CD8-positive, alpha-beta memory T cell (primary cell): ENCODE measurements at regions not wholly inside any gene's neighbourhood (a gene's known extent, or its start where the extent isn't known, plus 50 kb on each side); places are given as distances from the start of the nearest gene placed in this dataset.

Experiments used
- CTCF ChIA-PET: fragments of 350-600 bp; sonication (Branson Sonifier 250); formaldehyde crosslinking; loops from one replicate; lab custom pipeline; 2021; ENCODE audit warnings: antibody characterized with exemption; lab: Charles Lee
- POLR2A ChIA-PET: fragments of 350-600 bp; sonication (Branson Sonifier 250); formaldehyde crosslinking; loops from one replicate; lab custom pipeline; 2021; ENCODE audit warnings: antibody characterized with exemption; lab: Charles Lee
- DNase-seq, 5 donors: peaks; one replicate each; pipeline versions ENCODE4 v3.0.0 to v3.0.0-alpha.2; 2020 to 2022; ENCODE audit warnings: mixed read lengths in 1 of 5
- H3K27ac ChIP-seq: one replicate; pipeline ENCODE4 v1.7.0; 2013; ENCODE audit warnings: low read depth, mild to moderate bottlenecking, low read length, moderate library complexity
- H3K27me3 ChIP-seq: 2 replicates; pipeline ENCODE4 v1.7.0; 2013; ENCODE audit warnings: low read length, mild to moderate bottlenecking; ENCODE audit not compliant: insufficient read depth, poor library complexity, severe bottlenecking
- H3K36me3 ChIP-seq: 2 replicates; pipeline ENCODE4 v1.7.0; 2013; ENCODE audit warnings: mild to moderate bottlenecking, low read length, moderate library complexity; ENCODE audit not compliant: insufficient read depth
- H3K4me1 ChIP-seq: 2 replicates; pipeline ENCODE4 v1.7.0; 2013; ENCODE audit warnings: mild to moderate bottlenecking, low read length, moderate library complexity; ENCODE audit not compliant: insufficient read depth
- H3K4me3 ChIP-seq: 2 replicates; pipeline ENCODE4 v1.7.0; 2013; ENCODE audit warnings: mild to moderate bottlenecking, low read length
- H3K9me3 ChIP-seq: 2 replicates; pipeline ENCODE4 v1.7.0; 2013; ENCODE audit warnings: mild to moderate bottlenecking, low read length
- H3K27ac Mint-ChIP-seq, 8 donors: one replicate each; pipeline ENCODE4 v1.8.0; 2020 to 2021; ENCODE audit warnings: mixed read lengths in 8 of 8, mild to moderate bottlenecking in 6 of 8, inconsistent platforms in 3 of 8, moderate library complexity in 3 of 8
- H3K27me3 Mint-ChIP-seq, 2 donors: one replicate each; pipeline ENCODE4 v1.8.0; 2020 to 2021; ENCODE audit warnings: mixed read lengths in 2 of 2, mild to moderate bottlenecking in 1 of 2, moderate library complexity in 1 of 2
- H3K36me3 Mint-ChIP-seq, 3 donors: one replicate each; pipeline ENCODE4 v1.8.0; 2020 to 2021; ENCODE audit warnings: mixed read lengths in 3 of 3, inconsistent platforms in 1 of 3, mild to moderate bottlenecking in 1 of 3
- H3K4me1 Mint-ChIP-seq, 3 donors: one replicate each; pipeline ENCODE4 v1.8.0; 2020 to 2021; ENCODE audit warnings: mixed read lengths in 3 of 3, inconsistent platforms in 1 of 3, mild to moderate bottlenecking in 1 of 3
- H3K4me3 Mint-ChIP-seq, 7 donors: one replicate each; pipeline ENCODE4 v1.8.0; 2020 to 2021; ENCODE audit warnings: mixed read lengths in 7 of 7, mild to moderate bottlenecking in 6 of 7, moderate library complexity in 4 of 7, inconsistent platforms in 2 of 7
- H3K9me3 Mint-ChIP-seq, 5 donors: one replicate each; pipeline ENCODE4 v1.8.0; 2020 to 2022; ENCODE audit warnings: mixed read lengths in 5 of 5, mild to moderate bottlenecking in 3 of 5, moderate library complexity in 2 of 5, inconsistent platforms in 1 of 5

DNA sequence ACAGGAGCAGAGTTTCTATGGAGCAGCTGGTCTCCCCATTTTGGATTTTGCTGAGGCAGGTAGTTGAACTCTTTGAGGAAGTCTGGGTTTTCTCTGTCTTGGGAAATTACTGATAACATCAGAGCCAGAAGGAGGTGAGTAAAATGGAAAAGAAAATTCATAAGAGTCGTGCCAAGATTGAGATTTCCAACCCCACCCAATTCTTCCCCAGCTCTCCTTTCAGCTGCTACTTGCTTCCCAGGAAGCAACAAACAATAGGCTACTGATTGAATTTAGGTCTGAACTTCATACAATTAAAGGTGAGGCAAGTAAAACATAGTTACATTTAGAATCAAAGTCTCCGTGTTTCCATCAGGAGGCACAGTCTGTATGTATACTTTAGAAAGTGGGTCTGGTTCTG is 54.6 kb upstream of the EOLA2 start:
- no peak for DNase-seq
- Mint-ChIP-seq H3K9me3 (no peaks in the 10 kb centered on the region), H3K4me1 (no peaks in the 10 kb centered on the region), H3K4me3 (no peak overlapping the region), H3K36me3 (peaks cover 2 to 20% (median 4%) of the 10 kb centered on the region in 3 donors), H3K27ac (no peak overlapping the region), H3K27me3 (peaks cover 0 to under 1% of the 10 kb centered on the region in 2 donors)
- ChIA-PET CTCF (no interaction called here), POLR2A (no interaction called here)
- Histone ChIP-seq H3K27me3 (no peaks in the 10 kb centered on the region), H3K4me3 (no peak overlapping the region), H3K9me3 (no peaks in the 10 kb centered on the region), H3K4me1 (no peaks in the 10 kb centered on the region), H3K27ac (no peak overlapping the region), H3K36me3 (no peaks in the 10 kb centered on the region)

GRCh38 chrX:149993989-149994388 is 55.7 kb upstream of the EOLA2 start:
- Histone ChIP-seq H3K27ac (no peak overlapping the region), H3K4me3 (no peak overlapping the region), H3K27me3 (no peaks in the 10 kb centered on the region), H3K36me3 (no peaks in the 10 kb centered on the region), H3K9me3 (no peaks in the 10 kb centered on the region), H3K4me1 (no peaks in the 10 kb centered on the region)
- DNase-seq: no peak
- CTCF ChIA-PET: no interaction called here
- Mint-ChIP-seq H3K36me3 (peaks cover 2 to 20% (median 4%) of the 10 kb centered on the region in 3 donors), H3K27me3 (peaks cover 0 to 5% of the 10 kb centered on the region in 2 donors), H3K4me1 (no peaks in the 10 kb centered on the region), H3K9me3 (no peaks in the 10 kb centered on the region), H3K27ac (no peak overlapping the region), H3K4me3 (no peak overlapping the region)
- POLR2A ChIA-PET: no interaction called here

GRCh38 chrX:149996515-149996914 is 58.2 kb upstream of the EOLA2 start:
- H3K4me1 Mint-ChIP-seq: no peaks in the 10 kb centered on the region
- Histone ChIP-seq H3K9me3 (no peaks in the 10 kb centered on the region), H3K27me3 (no peaks in the 10 kb centered on the region), H3K4me3 (no peak overlapping the region), H3K4me1 (no peaks in the 10 kb centered on the region), H3K27ac (no peak overlapping the region), H3K36me3 (no peaks in the 10 kb centered on the region)
- peaks cover 2 to 20% (median 4%) of the 10 kb centered on the region in 3 donors for H3K36me3 Mint-ChIP-seq
- no peaks in the 10 kb centered on the region for H3K9me3 Mint-ChIP-seq
- CTCF ChIA-PET: no interaction called here
- POLR2A ChIA-PET: no interaction called here
- H3K4me3 Mint-ChIP-seq: no peak overlapping the region
- H3K27me3 Mint-ChIP-seq: peaks cover 0 to 5% of the 10 kb centered on the region in 2 donors
- peak overlapping the region in 1 of 8 donors; percentile 57 for H3K27ac Mint-ChIP-seq
- no peak for DNase-seq

DNA sequence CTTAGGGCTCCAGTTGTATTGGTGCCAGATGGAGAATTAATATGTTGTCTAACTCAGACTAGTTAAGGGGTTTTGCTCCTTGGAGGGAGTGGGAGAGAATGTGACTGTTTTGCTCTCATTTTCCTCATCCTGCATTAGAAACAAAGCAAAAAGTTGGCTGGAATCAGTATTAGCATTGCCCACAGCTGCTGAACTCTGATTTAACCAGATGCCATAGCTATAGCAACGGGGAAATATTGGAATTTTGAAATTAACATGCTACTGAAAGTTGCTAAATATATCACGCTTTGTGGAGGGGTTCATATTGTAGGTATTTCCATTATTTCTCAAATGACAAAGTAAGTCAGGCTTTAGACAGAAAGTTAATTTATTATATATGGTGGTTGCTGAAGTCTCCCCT is 66.7 kb upstream of the EOLA2 start:
- ChIA-PET POLR2A (no interaction called here), CTCF (no interaction called here)
- peaks cover 0 to 1% (median 0%) of the 10 kb centered on the region in 3 donors for H3K36me3 Mint-ChIP-seq
- H3K4me3 Mint-ChIP-seq: no peak overlapping the region
- Histone ChIP-seq H3K27ac (no peak overlapping the region), H3K27me3 (no peaks in the 10 kb centered on the region), H3K9me3 (no peaks in the 10 kb centered on the region), H3K4me3 (no peak overlapping the region), H3K4me1 (no peaks in the 10 kb centered on the region), H3K36me3 (no peaks in the 10 kb centered on the region)
- H3K9me3 Mint-ChIP-seq: no peaks in the 10 kb centered on the region
- H3K27me3 Mint-ChIP-seq: no peaks in the 10 kb centered on the region
- no peaks in the 10 kb centered on the region for H3K4me1 Mint-ChIP-seq
- H3K27ac Mint-ChIP-seq: no peak overlapping the region
- no peak for DNase-seq

DNA sequence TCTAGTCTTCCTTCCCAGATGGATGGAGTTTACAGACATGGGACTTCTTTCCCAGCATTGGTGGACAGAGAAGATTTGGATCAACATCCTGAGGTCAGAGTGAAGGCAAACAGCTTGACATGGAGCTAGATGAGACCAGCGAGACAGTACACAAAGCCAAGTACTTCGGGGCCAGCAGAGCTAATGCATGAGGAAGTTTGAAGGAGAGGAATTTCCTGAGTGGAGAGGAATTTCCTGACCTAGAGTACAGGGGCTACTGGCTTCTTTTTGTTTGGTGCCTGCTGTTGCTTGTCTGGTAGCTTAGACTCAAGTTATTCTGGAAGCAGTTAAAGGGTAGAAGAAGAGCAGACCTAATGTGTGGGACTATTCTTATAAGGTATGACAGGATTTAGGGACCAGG is 69.1 kb upstream of the EOLA2 start:
- no peaks in the 10 kb centered on the region for H3K4me1 ChIP-seq
- peaks cover 0 to 2% of the 10 kb centered on the region in 2 donors for H3K27me3 Mint-ChIP-seq
- no peaks in the 10 kb centered on the region for H3K9me3 ChIP-seq
- ChIA-PET CTCF (no interaction called here), POLR2A (no interaction called here)
- H3K36me3 Mint-ChIP-seq: peaks cover 0 to 2% (median 0%) of the 10 kb centered on the region in 3 donors
- H3K27me3 ChIP-seq: no peaks in the 10 kb centered on the region
- no peaks in the 10 kb centered on the region for H3K9me3 Mint-ChIP-seq
- no peak for DNase-seq
- H3K4me3 Mint-ChIP-seq: no peak overlapping the region
- no peaks in the 10 kb centered on the region for H3K4me1 Mint-ChIP-seq
- no peak overlapping the region for H3K4me3 ChIP-seq
- H3K27ac Mint-ChIP-seq: no peak overlapping the region
- no peaks in the 10 kb centered on the region for H3K36me3 ChIP-seq
- H3K27ac ChIP-seq: no peak overlapping the region

DNA sequence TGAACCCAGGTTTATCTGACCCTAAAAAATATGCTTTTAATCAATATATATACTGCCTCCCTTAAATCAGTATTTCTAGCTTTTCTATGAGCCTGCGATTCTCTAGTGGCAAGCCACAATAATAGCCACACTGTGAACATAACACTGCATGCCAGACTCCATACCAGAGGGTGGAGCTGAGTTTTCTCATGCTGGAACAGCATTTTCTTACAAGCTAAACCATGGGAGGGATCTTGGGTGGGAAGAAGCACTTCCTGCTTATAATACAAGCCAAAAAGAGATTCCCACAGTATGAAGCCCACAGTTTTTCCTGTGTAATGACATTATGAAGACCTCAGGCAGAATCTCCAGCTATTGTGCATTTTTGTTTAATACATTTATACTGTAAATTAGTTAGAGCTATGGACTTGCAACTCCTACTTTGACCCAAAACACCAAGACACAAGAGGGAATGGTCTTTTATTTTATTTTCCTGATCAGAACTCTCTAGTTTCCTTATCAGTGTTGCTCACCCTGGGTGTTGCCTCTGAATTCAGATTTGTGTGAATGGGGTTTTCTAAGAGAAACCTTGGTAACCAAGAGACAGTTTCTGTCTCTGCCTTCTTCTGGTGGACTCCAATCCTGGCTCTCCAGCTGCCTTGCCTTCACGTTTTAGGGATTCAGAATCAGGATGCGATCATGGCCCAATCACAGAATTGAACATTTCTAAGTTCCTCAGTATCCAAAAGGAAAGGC is 74.5 kb upstream of the EOLA2 start:
- Mint-ChIP-seq H3K27me3 (peaks cover 0 to 2% of the 10 kb centered on the region in 2 donors), H3K36me3 (peaks cover 0 to 1% (median 0%) of the 10 kb centered on the region in 3 donors), H3K27ac (no peak overlapping the region), H3K9me3 (no peaks in the 10 kb centered on the region), H3K4me3 (no peak overlapping the region), H3K4me1 (no peaks in the 10 kb centered on the region)
- Histone ChIP-seq H3K36me3 (no peaks in the 10 kb centered on the region), H3K4me3 (no peak overlapping the region), H3K27me3 (no peaks in the 10 kb centered on the region), H3K4me1 (no peaks in the 10 kb centered on the region), H3K9me3 (no peaks in the 10 kb centered on the region), H3K27ac (no peak overlapping the region)
- DNase-seq: no peak
- POLR2A ChIA-PET: no interaction called here
- CTCF ChIA-PET: no interaction called here

- H3K36me3 ChIP-seq: no peaks in the 10 kb centered on the region
- H3K4me1 ChIP-seq: no peaks in the 10 kb centered on the region
- no peak for DNase-seq
- Mint-ChIP-seq H3K4me1 (no peaks in the 10 kb centered on the region), H3K27ac (no peak overlapping the region), H3K9me3 (no peaks in the 10 kb centered on the region), H3K27me3 (peaks cover 0 to 2% of the 10 kb centered on the region in 2 donors), H3K36me3 (peaks cover 0 to 4% (median 1%) of the 10 kb centered on the region in 3 donors), H3K4me3 (no peak overlapping the region)
- H3K4me3 ChIP-seq: no peak overlapping the region
- ChIA-PET POLR2A (no interaction called here), CTCF (no interaction called here)
- H3K27ac ChIP-seq: no peak overlapping the region
- no peaks in the 10 kb centered on the region for H3K27me3 ChIP-seq
- no peaks in the 10 kb centered on the region for H3K9me3 ChIP-seq
Measured at GRCh38 chrX:150014525-150014924, 76.2 kb upstream of the EOLA2 start.

DNA sequence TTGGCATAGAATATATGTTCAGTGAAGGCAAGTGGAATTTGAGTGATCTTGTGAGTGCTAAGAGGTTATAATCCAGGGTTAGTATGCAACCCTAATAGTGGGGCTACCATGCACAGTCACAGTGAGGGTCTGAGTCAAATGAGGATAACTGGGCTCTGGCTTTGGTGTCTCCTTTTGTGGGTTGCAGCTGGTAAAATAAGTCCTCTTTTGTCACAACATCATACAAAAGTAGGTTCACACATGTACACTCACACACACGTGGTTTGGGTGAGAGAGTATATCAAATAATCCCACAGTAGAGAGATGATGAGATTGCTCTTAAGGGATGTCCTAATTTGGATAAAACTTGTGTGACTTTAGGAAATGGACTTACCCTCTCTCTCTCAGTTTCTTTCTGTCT is 79.6 kb upstream of the EOLA2 start:
- POLR2A ChIA-PET: no interaction called here
- Histone ChIP-seq H3K9me3 (no peaks in the 10 kb centered on the region), H3K4me1 (no peaks in the 10 kb centered on the region), H3K27ac (no peak overlapping the region), H3K36me3 (no peaks in the 10 kb centered on the region), H3K4me3 (no peak overlapping the region), H3K27me3 (no peaks in the 10 kb centered on the region)
- no peak overlapping the region for H3K4me3 Mint-ChIP-seq
- H3K9me3 Mint-ChIP-seq: no peaks in the 10 kb centered on the region
- H3K36me3 Mint-ChIP-seq: peaks cover 0 to 4% (median 0%) of the 10 kb centered on the region in 3 donors
- CTCF ChIA-PET: no interaction called here
- H3K4me1 Mint-ChIP-seq: no peaks in the 10 kb centered on the region
- DNase-seq: no peak
- no peak overlapping the region for H3K27ac Mint-ChIP-seq
- peaks cover 0 to 1% of the 10 kb centered on the region in 2 donors for H3K27me3 Mint-ChIP-seq
